Right lobe of liver (tissue), 4 donors: ENCODE measurements at regions not wholly inside any gene's neighbourhood (a gene's known extent, or its start where the extent isn't known, plus 50 kb on each side); places are given as distances from the start of the nearest gene placed in this dataset.

Experiments
- POLR2A ChIP-seq: fragments of 450-650 bp; IDR thresholded peaks from one replicate; pipeline ENCODE4 v1.6.1; 2017; ENCODE audit warnings: antibody characterized with exemption, mild to moderate bottlenecking
- TF ChIP-seq, protein P1 (sequence below), 4 donors: fragments of 200-600 bp in 3 of 4; fragments of 450-650 bp in 1 of 4; IDR thresholded peaks; one replicate each; pipeline versions ENCODE4 v1.5.1 to v1.8.0; 2016 to 2022; ENCODE audit warnings: antibody characterized with exemption in 4 of 4, mild to moderate bottlenecking in 2 of 4
- donor health status: DM: no; HTN: no; CAD: no.
- donor health status: DM: no; HTN: no; CAD: no.
- donor health status: DM: no; HTN: yes; CAD: no.

DNA sequence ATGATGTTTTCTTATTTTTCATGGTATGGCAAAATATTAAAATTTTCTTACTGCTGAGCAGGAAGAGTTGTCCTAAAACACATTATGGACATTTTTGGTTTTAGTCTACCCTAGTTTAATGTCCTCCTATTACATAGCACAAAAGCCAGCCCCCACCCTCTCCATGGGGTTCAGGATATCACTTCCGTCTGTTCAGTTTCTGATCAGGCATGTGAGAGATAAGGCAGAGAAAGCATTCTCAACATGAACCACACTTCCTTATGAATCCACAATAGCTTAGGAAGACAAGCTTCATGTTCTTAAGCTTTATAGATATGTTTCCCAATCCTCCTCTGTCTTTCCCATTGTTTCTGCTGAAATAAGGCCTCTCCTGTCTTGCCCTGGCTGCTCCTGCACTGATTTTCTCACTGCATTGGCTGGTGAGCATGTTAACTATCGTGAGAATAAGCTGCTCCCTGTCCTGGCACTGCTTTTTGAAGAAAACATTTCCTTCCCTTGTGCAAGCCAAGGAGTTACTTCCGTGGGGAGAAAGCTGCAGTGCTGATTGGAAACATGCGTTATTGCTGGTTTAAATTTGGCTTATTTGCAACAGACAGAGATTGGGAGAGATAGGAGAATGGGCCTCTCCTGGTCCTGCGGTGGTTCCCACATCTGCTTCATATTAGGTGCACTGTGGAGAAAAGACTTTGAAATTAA, 260.3 kb upstream of the RPS23 start:
- no peak for TF ChIP-seq POLR2A
- TF ChIP-seq, protein P1, sequence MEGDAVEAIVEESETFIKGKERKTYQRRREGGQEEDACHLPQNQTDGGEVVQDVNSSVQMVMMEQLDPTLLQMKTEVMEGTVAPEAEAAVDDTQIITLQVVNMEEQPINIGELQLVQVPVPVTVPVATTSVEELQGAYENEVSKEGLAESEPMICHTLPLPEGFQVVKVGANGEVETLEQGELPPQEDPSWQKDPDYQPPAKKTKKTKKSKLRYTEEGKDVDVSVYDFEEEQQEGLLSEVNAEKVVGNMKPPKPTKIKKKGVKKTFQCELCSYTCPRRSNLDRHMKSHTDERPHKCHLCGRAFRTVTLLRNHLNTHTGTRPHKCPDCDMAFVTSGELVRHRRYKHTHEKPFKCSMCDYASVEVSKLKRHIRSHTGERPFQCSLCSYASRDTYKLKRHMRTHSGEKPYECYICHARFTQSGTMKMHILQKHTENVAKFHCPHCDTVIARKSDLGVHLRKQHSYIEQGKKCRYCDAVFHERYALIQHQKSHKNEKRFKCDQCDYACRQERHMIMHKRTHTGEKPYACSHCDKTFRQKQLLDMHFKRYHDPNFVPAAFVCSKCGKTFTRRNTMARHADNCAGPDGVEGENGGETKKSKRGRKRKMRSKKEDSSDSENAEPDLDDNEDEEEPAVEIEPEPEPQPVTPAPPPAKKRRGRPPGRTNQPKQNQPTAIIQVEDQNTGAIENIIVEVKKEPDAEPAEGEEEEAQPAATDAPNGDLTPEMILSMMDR (IDR thresholded peaks at IDR 0.05), result no peak
